ENCODE measurements at regions not wholly inside any gene's neighbourhood (a gene's known extent, or its start where the extent isn't known, plus 50 kb on each side); places are given as distances from the start of the nearest gene placed in this dataset.

DNA sequence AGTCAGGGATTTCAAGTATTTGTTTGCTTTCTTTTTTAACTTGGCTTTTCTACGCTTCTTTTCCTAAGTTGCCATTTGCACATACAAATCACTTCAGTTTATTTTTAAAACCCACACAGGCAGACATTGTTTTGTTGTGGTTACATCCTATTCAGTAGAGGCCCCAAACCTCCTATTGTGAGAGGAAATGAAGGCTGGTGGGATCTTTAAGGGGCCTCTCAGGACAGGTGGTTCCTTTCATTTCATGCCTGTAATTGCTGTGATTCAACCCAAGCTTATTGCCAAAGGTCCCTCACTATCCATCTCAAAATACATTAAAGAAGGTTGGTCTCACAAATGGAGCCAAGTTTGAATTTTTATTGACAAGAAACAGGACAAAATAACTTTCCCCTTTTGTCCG is 257.1 kb downstream of the ADAMTS20 start:
- no peak overlapping the region for H3K4me3 ChIP-seq (ENCODE audit: low read depth, low read length)
- DNase-seq (ENCODE audit: low read depth), result no peak

DNA sequence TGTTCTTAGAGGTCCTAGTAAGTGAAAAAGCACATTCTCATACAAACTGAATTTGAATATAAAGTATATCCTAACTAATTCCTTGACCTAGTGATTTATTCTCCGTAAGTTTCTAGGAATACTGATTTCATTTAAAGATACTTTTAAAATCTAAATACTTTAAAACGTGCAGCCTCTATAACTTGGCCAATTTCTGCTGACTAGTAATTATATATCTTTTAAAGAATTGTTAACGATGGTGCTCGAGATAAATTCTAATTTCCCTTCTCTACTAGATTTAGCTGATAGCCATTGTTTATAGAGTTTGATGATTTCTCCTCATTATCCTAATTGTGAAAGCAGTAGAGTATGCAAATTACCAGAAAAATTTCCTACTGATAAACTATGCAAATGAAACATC is 257.9 kb downstream of the ADAMTS20 start:
- no peak overlapping the region for H3K4me3 ChIP-seq (ENCODE audit: low read depth, low read length)
- no peak for DNase-seq (ENCODE audit: low read depth)

DNA sequence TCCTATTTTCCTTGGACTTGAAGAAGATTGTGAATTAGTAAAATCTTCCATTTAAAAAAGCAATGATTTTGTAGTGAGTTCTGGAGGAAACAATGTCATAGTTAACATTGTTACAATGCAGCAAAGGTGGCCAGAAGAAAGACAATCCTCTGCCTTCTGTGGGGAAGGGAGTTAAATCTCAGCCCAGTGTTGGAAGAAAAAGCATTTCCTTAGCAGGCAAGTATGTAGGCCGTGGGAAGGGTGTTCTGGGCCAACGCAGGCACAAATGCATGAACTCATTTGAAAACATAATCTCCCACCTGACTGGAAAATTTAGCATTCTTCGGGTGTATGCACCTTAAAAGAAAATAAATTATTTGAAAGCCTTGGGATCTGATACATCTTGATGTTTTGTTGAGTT is 258.6 kb downstream of the ADAMTS20 start:
- no peak overlapping the region for H3K4me3 ChIP-seq (ENCODE audit: low read depth, low read length)
- no peak for DNase-seq (ENCODE audit: low read depth)

DNA sequence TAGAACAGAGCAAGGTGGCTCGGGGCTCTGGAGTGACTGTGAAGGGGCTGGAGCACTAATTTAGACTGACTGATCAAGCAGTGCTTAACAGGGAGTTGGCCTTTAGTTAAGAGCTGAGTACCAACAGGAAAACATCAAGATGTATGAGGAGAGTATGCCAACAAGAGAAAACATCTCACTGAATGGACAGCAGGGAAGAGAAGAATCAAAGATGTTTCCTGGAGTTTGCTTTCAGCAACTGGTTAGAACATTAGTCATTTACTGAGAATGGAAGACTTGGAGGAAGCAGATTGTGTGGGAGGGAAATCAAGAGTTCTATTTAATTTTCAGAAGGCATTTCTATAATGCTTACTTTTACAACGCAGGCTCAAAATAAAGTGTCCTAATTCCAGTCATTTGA is 259.3 kb downstream of the ADAMTS20 start:
- no peak for DNase-seq (ENCODE audit: low read depth)
- no peak overlapping the region for H3K4me3 ChIP-seq (ENCODE audit: low read depth, low read length)

DNA sequence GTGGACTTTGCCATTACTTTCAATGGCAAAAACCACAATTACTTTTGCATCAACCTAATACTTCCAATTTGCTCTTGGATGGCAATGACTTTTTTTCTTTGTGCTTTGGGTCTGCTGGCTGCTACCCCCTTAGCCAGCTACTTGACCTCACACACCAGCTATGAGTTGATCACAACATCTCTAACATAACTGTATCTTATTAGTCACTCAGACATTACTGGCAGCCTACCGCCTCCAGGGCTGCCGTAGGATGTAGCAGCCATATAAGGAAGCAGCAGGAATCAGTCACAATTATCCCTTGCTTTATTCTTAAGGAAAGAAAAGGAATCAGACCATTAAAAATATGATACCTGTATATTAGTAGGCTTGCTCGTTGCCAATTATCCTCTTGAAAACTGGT is 260.5 kb downstream of the ADAMTS20 start:
- H3K4me3 ChIP-seq (ENCODE audit: low read depth, low read length), result no peak overlapping the region
- no peak for DNase-seq (ENCODE audit: low read depth)

DNA sequence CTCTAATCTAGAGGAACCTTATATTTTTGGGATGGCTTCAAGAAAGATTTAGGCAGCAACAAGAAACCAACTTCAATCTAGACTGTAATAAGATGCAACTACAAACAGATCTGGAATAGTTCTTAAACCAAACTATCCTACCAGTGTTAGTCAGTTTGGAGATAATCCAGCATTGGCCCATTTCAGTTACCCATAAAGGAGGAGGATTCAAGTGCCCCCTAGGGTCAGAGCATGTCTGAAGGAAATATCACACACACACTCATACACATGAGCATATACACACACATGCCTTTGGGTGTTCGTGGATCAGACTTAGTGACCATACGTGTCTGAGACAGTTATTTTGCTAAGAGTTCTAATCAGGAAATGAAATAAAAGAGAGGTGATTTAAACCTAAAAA is 261.2 kb downstream of the ADAMTS20 start:
- H3K4me3 ChIP-seq (ENCODE audit: low read depth, low read length), result no peak overlapping the region
- no peak for DNase-seq (ENCODE audit: low read depth)

DNA sequence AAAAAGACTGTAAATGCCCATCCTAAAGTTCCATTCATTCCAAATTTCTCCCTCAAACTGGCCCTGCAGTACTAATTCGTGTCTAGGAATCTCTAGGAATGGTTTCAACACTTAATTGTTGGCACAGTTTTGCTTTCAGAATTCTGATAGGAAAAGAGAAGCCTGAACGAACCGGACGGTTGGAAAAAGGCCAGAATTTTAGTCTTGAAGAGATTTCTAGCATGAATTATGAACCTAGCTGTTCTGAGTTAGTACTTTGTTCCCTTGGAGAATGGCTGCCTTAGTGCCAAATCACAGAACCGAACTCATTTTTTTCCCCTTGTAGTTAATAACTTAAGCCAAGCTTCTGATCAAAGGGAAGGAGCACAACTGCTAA is 262.6 kb downstream of the ADAMTS20 start:
- DNase-seq (ENCODE audit: low read depth), result no peak
- H3K4me3 ChIP-seq (ENCODE audit: low read depth, low read length), result no peak overlapping the region

DNA sequence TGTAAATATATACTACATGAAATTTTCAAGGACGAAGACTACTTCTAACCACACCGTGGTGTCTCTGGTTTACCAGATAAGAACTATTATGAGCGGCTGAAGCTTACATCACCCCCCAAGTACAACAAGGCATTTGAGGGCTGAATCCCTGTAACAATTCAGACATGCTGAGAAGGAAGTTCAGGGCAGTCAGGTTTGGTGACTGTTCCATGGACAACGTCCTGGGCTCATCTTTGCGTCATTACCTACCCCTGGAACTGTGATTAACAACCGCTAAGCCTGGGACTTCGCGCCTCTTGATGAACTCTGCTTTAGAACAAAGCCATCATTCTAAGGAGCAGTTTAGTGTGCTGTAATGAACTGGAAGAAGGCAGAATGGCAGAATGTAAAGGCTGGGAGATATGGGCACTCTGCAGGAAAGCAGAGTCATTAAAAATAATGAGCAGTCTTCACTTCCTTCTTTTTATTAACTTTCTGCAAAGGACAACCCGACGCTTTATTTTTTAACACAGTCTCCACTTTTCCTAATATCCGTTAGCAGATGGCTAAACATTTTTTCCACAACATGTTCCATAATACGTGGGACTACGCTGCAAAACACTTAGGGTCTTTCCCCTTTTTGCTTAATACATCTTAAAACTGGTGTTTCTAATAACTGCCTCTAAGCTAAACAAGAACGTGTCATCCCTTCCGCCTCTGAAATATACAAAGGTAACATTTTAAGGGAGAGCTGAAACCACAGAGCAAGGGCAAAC is 263.2 kb downstream of the ADAMTS20 start:
- DNase-seq (ENCODE audit: low read depth), result no peak
- H3K4me3 ChIP-seq (ENCODE audit: low read depth, low read length), result no peak overlapping the region

DNA sequence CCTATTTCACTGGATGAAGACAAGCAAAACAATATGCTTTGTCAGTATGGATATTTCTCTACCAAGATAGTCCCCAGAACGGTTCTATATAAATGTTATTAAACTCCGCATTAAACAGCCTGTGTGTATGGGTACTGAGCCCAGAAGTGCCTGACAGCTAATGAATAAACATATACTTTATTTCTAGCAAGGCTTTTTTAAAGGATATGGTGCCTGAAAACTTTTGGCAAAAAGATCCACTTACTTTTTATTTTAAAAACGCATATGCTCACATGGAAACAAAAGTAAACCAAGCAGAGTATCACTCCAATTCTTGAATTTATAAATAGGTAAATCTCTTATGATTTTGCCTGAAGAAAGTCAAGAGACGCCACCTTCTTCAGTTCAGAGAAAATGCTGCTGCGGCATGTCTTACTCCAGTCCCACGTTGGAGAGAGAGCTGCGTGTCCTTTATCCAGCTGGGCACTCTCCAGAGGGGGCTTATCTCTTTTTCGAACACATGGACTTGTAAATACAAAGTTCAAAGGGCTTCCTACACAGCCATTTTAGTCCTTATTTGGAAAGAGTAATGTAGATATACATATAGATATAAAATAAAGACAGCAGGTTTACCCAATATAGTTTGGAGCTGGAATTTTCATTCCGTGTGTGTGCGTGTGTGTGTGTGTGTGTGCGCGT is 264.2 kb downstream of the ADAMTS20 start:
- no peak for DNase-seq (ENCODE audit: low read depth)
- H3K4me3 ChIP-seq (ENCODE audit: low read depth, low read length), result no peak overlapping the region

DNA sequence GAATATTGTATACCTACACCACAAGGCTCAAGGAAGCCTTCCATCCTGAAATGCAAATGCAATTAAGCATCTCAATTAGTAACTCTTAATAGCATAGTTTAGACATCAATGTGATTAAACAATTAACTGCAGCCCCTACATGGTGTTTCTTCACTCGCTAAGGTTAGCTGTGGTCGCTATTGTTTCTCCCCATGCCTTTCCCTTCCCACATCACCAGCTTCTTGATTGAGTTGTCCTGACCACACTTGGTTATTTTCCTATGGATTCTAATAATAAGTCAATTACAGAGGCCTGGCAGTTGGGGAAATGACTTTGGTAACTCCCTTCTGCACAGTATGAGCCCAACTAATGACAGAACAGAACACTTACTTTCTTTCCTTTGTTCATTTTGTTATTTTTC is 265.0 kb downstream of the ADAMTS20 start:
- H3K4me3 ChIP-seq (ENCODE audit: low read depth, low read length), result no peak overlapping the region
- no peak for DNase-seq (ENCODE audit: low read depth)

DNA sequence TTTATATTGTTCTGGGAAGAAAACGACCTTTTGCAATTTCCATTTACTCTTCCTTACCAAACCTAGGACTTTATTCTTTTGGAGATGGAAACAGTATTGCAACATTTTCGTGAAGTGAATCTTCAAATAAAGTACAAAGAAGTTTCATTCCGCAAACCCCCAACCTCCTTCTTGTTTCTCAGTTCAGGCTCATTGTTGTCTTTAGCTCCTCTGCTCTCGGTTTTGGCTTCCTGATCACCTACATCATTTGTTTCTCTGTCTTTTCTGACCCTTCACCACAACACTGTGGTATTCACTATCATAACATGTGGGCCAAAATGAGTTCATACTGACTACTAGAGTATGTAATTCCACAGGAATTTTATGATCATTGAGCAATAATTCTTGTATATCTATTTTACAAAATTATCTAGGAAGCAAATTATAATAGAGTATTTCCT is 266.8 kb downstream of the ADAMTS20 start:
- H3K4me3 ChIP-seq (ENCODE audit: low read depth, low read length), result no peak overlapping the region
- peak; percentile 96 for DNase-seq (ENCODE audit: low read depth)

DNA sequence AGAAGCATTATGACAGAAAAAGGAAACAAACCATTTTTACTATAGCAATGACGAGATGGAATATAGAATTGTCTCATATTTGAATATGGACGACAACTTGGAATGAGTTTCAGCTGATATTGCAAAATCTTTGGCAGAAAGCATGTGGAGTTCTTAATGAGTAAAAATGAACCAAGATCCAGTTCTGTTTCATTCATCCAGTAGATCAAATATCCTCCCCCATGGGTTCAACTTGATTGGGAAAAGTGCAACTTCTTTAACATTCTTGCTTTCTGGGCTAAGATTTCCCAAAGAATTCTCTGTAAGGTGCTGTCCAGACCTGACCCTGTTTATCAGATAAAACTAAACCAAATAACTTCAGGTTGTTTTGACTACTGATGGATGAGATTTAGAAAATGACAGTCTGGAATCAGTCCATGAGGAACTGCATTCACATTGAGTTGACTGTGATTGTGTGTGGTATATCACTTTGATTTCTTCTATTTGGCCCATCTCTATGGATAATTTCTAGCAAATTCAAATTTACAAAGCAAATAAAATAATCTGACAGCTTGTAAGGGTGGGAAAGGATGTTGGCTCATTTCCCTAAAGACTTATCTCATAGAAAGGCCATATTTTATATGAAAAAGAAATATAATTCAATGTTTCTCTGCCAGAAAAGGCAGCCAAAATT is 267.4 kb downstream of the ADAMTS20 start:
- no peak for DNase-seq (ENCODE audit: low read depth)
- no peak overlapping the region for H3K4me3 ChIP-seq (ENCODE audit: low read depth, low read length)

DNA sequence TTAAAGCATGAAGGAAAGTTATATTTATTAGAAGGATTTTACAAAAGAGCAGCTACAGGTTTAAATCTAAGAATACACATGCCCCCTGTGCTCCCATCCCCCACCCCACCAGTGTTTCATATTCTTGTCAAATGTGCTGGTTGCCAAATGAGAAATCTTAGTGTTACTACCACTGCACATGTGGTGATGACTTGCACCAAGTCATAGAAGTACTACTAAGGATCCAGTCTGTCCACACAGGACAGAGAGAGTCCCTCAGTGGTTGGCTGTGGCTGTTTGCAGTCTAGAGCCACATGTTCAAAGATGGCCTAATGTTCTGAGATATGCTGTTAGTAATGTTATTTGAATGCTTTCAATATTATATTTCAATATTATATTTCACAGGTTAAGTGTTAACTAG is 268.8 kb downstream of the ADAMTS20 start:
- no peak overlapping the region for H3K4me3 ChIP-seq (ENCODE audit: low read depth, low read length)
- no peak for DNase-seq (ENCODE audit: low read depth)

DNA sequence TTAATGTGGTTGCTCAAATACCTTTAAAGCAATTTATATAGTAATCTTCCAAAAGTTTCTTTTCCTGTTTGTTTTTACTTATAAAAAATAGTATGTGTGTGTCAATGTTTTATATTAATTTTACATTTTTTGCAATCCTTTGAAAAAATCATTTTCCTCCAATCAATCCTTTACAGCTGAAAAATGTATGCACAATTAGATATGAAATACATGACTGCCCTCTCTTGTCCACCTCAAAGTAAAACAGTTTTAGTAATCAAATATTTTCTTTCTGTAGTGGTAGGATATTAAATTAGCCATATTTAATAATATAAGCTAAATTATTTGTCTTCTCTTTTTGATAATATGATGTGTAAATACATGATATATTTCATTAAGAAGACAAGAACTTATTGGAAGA is 269.9 kb downstream of the ADAMTS20 start:
- H3K4me3 ChIP-seq (ENCODE audit: low read depth, low read length), result no peak overlapping the region
- no peak for DNase-seq (ENCODE audit: low read depth)

DNA sequence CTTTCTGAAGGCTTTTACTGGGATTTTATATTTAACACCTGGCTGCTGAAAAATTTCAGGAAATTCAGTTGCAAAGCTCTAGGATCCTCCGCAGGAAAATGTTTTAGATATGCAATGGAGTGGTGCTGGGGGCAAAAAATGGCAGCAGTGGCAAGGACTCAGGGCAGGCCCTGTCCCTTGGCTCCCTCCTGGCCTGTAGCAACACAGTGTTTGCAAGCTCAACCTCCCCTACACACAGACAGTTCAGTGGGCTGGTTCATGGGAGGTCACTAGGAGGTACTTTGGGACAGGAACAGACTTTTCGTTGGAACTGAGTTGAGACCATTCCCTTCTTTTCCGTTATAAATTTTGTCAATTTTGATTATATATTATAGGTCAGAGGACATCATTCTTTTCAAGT is 270.4 kb downstream of the ADAMTS20 start:
- no peak for DNase-seq (ENCODE audit: low read depth)
- no peak overlapping the region for H3K4me3 ChIP-seq (ENCODE audit: low read depth, low read length)

DNA sequence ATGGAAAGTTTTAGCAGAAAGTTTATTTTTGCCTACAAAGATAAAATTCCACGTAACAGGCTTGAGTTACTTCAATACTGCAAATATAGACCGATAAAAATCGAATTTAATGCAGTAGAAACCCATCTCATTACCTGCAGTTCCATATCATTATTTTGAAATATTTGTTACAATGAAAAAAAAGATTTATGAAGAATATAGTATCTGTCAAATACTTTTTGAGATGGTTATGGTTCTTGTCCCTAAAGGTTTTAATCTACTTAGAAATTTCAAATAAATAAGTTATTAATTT is 273.5 kb downstream of the ADAMTS20 start:
- DNase-seq (ENCODE audit: low read depth), result no peak
- no peak overlapping the region for H3K4me3 ChIP-seq (ENCODE audit: low read depth, low read length)

DNA sequence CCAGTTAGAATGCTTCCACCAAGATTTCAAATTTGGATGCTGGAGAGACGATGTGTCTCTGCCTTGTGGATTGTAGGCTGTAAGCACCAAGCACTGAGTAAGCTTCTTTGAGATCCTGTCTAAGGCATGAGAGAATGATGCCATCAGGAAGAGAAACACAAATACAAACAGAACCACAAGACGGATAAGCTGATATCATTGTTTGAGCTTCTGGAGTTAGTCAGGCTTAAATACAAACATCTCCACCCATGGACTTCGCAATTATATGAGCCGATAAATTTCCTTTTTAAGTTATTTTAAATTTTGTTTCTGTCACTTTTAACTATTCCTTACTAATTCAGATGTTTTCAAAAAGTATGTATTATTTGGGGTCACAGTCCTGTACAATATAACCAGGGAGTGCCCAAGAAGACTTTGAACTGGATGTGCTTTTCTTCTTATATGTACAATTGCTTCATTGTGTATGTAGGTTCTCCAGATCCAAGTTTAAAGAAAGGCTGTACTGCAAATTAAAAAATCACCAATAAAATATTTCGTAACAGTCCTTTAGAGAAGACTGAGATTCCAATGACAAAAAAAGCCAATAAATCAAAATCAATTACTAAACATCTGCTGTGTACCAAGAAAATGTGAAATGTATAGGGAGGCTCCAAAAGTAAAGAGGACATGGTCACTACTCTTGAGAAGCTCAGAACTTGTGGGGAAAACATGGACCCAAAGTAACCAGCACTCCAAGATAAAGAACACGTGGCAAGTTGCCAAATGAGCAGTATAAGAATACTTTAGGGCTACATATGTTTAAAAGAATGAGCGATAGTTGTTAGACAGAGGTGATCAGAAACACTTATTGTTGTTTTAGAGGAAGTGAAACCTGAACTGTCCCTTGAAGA is 274.1 kb downstream of the ADAMTS20 start:
- DNase-seq (ENCODE audit: low read depth), result no peak
- H3K4me3 ChIP-seq (ENCODE audit: low read depth, low read length), result no peak overlapping the region

DNA sequence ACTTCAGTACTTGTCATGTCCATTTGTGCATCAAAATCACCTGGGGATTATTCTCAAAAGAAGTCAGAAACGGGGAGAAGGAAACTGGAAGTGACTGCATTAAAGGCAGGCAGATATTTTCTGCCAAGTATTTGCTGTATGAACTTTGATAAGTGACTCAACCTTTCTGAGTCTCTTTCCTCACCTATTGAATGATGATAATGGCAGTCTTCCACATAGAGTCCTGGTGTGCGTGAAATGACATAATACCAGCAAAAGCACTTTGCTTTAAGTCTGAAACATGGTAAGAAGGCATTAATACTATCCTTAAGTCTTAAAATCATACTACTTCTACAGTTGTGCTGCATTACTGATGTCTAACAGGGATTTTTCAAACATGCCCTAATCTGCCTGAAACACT is 278.5 kb downstream of the ADAMTS20 start:
- DNase-seq (ENCODE audit: low read depth), result no peak

DNA sequence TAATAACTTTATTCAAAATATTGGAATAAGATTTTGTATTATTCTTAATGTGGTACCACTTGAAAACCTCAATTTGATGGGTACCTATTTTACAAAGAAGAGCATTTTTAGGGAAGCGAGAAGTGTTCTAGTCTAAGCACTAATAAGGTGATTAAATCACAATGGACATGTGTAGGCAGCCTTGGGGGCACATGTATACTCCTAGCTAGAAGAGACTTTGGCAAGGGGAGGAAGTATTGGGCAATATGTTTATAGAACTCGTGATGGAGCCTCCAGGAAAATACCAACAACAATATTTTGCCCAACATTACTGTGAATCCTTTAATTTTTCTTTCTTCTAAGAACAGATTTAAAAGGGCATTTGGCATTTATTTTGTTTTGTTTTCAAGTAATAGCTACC is 280.3 kb downstream of the ADAMTS20 start:
- DNase-seq (ENCODE audit: low read depth), result no peak
- no peak overlapping the region for H3K4me3 ChIP-seq (ENCODE audit: low read depth, low read length)

More for the DNA sequence above, 278.5 kb downstream of the ADAMTS20 start:
- H3K4me3 ChIP-seq (ENCODE audit: low read depth, low read length), result no peak overlapping the region

DNA sequence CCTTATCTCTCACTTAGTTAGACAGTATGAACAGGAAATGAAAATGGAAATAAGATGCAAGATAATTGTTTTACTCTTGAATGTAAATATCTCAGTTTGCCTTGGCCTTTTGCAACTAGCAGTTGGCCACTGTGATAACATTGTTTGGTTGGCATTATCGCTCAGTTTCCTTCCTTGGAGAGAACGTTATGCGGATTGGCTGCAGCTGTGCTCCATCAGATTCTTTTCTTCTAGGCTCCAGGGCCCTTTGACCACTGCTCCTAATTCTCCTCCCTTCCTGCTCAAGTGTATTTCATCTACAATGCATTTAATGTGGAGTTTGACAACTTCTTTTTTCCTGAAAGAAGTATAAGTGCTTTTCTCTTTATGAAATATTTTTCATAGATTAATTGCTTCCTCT is 284.2 kb downstream of the ADAMTS20 start:
- no peak overlapping the region for H3K4me3 ChIP-seq (ENCODE audit: low read depth, low read length)
- no peak for DNase-seq (ENCODE audit: low read depth)
